Neural cell (in vitro differentiated cells): ENCODE measurements at regions not wholly inside any gene's neighbourhood (a gene's known extent, or its start where the extent isn't known, plus 50 kb on each side); places are given as distances from the start of the nearest gene placed in this dataset.

Experiments
- H2AFZ ChIP-seq: fragments of 200-600, 300-800 bp; sonication (generic), shearing (Covaris generic); 2 replicates; pipeline ENCODE4 v1.6.0; 2014; ENCODE audit warnings: low read depth, mild to moderate bottlenecking, antibody characterized with exemption, low read length, moderate library complexity
- H3F3A ChIP-seq: fragments of 200-600 bp; shearing (Covaris generic); 2 replicates; pipeline ENCODE4 v1.6.1; 2016; ENCODE audit warnings: mild to moderate bottlenecking, moderate library complexity, mixed read lengths, antibody characterized with exemption, low read length; ENCODE audit not compliant: insufficient read depth, poor library complexity, severe bottlenecking
- H3K27ac ChIP-seq: fragments of 200-600, 300-800 bp; sonication (generic), shearing (Covaris generic); 2 replicates; pipeline ENCODE4 v1.5.1; 2014; ENCODE audit warnings: mild to moderate bottlenecking, low read length, moderate library complexity
- H3K27me3 ChIP-seq: fragments of 300-800, 200-600 bp; sonication (generic), shearing (Covaris generic); 2 replicates; pipeline ENCODE4 v1.6.0; 2014; ENCODE audit warnings: mild to moderate bottlenecking, low read depth, low read length, moderate library complexity; ENCODE audit not compliant: insufficient read depth
- H3K36me3 ChIP-seq: fragments of 300-800, 200-600 bp; sonication (generic), shearing (Covaris generic); 2 replicates; pipeline ENCODE4 v1.5.1; 2014; ENCODE audit warnings: mild to moderate bottlenecking, antibody characterized with exemption, low read length, moderate library complexity; ENCODE audit not compliant: insufficient read depth
- H3K4me2 ChIP-seq: fragments of 300-800, 200-600 bp; sonication (generic), shearing (Covaris generic); 2 replicates; pipeline ENCODE4 v1.6.0; 2014; ENCODE audit warnings: mild to moderate bottlenecking, low read length
- H3K4me3 ChIP-seq: fragments of 300-800, 200-600 bp; sonication (generic), shearing (Covaris generic); 2 replicates; pipeline ENCODE4 v1.5.1; 2014; ENCODE audit warnings: mild to moderate bottlenecking, low read length, moderate library complexity
- H3K79me2 ChIP-seq: fragments of 200-600 bp; shearing (Covaris generic); replicated peaks from 2 replicates; pipeline ENCODE4 v1.6.0; 2014; ENCODE audit warnings: mild to moderate bottlenecking, low read length, moderate library complexity; ENCODE audit not compliant: insufficient read depth
- H3K9ac ChIP-seq: fragments of 300-800, 200-600 bp; sonication (generic), shearing (Covaris generic); 2 replicates; pipeline ENCODE4 v1.6.1; 2016; ENCODE audit warnings: mild to moderate bottlenecking, low read length, mixed read lengths
- H3K9me2 ChIP-seq: fragments of 200-600 bp; shearing (Covaris generic); 2 replicates; pipeline ENCODE4 v1.6.1; 2016; ENCODE audit warnings: mild to moderate bottlenecking, low read length, mixed read lengths; ENCODE audit not compliant: insufficient read depth
- H3K9me3 ChIP-seq: fragments of 200-600, 300-800 bp; sonication (generic), shearing (Covaris generic); 2 replicates; pipeline ENCODE4 v1.6.1; 2016; ENCODE audit warnings: mild to moderate bottlenecking, mixed run types, low read length, moderate library complexity, mixed read lengths
- H4K20me1 ChIP-seq: fragments of 200-600 bp; shearing (Covaris generic); 2 replicates; pipeline ENCODE4 v1.6.1; 2016; ENCODE audit warnings: mild to moderate bottlenecking, mixed run types; ENCODE audit not compliant: insufficient read depth
- EP300 ChIP-seq: fragments of 450-650 bp; conservative IDR thresholded peaks from 2 replicates; pipeline ENCODE4 v1.6.1; 2014; ENCODE audit warnings: antibody characterized with exemption, mild to moderate bottlenecking, moderate library complexity; ENCODE audit not compliant: poor library complexity, severe bottlenecking
- EZH2 ChIP-seq: fragments of 200-600, 300-800 bp; shearing (Covaris generic), sonication (generic); IDR thresholded peaks from 2 replicates; pipeline ENCODE4 v1.6.1; 2014; ENCODE audit warnings: antibody characterized with exemption, low read length, borderline replicate concordance, mild to moderate bottlenecking; ENCODE audit not compliant: insufficient read depth, poor library complexity, severe bottlenecking
- MXI1 ChIP-seq: fragments of 450-650 bp; conservative IDR thresholded peaks from 2 replicates; pipeline ENCODE4 v1.6.1; 2014; ENCODE audit warnings: antibody characterized with exemption, mild to moderate bottlenecking; ENCODE audit not compliant: poor library complexity, severe bottlenecking
- POLR2AphosphoS5 ChIP-seq: IDR thresholded peaks from 2 replicates; pipeline ENCODE4 v1.6.1; 2012
- RAD21 ChIP-seq: fragments of 450-650 bp; conservative IDR thresholded peaks from 2 replicates; pipeline ENCODE4 v1.6.1; 2014; ENCODE audit warnings: antibody characterized with exemption, mild to moderate bottlenecking, moderate library complexity
- SMC3 ChIP-seq: fragments of 450-650 bp; conservative IDR thresholded peaks from 2 replicates; pipeline ENCODE4 v1.6.1; 2014; ENCODE audit warnings: antibody characterized with exemption, mild to moderate bottlenecking, moderate library complexity; ENCODE audit not compliant: poor library complexity
- TAF1 ChIP-seq: IDR thresholded peaks from 2 replicates; pipeline ENCODE4 v1.6.1; 2012; ENCODE audit warnings: low read depth
- TF ChIP-seq, protein P1 (sequence below): fragments of 450-650 bp; IDR thresholded peaks from 2 replicates; pipeline ENCODE4 v1.5.1; 2014; ENCODE audit warnings: antibody characterized with exemption, mild to moderate bottlenecking, moderate library complexity; ENCODE audit not compliant: poor library complexity, severe bottlenecking
- TF ChIP-seq, protein P2 (sequence below): IDR thresholded peaks from 2 replicates; pipeline ENCODE4 v1.6.1; 2012; ENCODE audit warnings: borderline replicate concordance

DNA sequence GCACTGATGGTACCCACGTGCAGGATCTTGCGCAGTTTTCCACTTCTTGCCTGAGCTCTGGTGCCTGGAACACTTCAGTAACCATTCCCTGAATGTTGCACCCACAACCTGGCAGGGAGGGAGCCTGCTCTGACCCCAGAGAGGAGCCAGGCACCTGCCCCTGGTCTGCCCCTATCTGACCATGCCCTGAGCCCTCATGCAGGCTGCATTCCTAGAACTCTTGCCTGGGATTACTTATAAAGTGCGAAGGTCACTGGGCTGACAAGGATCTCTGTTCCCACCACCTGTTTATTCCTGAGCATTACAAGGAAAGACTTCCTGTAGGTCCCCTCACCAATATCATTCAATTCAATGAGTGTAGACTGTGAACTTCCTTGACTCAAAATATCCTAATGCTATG is 191.9 kb upstream of the FMN2 start:
- Histone ChIP-seq H3K79me2 (no peaks in the 10 kb centered on the region), H3K4me3 (no peak overlapping the region), H3F3A (no peaks in the 10 kb centered on the region), H3K9ac (no peak overlapping the region), H3K9me2 (no peaks in the 10 kb centered on the region), H3K9me3 (no peaks in the 10 kb centered on the region), H2AFZ (no peak overlapping the region), H3K27me3 (no peaks in the 10 kb centered on the region), H3K27ac (no peak overlapping the region), H3K4me2 (no peak overlapping the region), H4K20me1 (no peaks in the 10 kb centered on the region), H3K36me3 (no peaks in the 10 kb centered on the region)
- TF ChIP-seq TAF1: no peak
- no peak for TF ChIP-seq SMC3
- TF ChIP-seq RAD21: no peak

DNA sequence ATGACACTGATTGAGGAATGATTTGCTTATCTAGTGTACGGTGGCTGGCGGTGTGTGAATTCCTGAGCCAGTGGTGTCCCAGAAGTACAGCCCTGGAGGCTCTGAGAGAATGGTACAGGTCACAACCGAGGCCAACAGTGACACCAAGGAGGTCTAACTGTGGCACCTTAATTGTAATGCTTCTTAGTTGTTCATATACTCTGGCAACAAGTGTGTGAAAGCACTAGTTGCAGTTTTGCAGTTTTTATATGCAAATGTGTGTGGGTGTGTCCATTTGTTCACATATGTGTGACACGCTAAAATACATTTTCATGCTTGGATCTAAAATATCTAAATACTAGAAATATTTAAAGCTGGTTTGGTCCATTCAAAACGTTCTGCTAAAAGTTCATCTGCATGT is 185.3 kb upstream of the FMN2 start:
- no peaks in the 10 kb centered on the region for H3F3A ChIP-seq
- no peak for TF ChIP-seq RAD21
- no peak for TF ChIP-seq MXI1
- TF ChIP-seq SMC3: no peak
- TF ChIP-seq EP300: no peak
- TF ChIP-seq, protein P1, sequence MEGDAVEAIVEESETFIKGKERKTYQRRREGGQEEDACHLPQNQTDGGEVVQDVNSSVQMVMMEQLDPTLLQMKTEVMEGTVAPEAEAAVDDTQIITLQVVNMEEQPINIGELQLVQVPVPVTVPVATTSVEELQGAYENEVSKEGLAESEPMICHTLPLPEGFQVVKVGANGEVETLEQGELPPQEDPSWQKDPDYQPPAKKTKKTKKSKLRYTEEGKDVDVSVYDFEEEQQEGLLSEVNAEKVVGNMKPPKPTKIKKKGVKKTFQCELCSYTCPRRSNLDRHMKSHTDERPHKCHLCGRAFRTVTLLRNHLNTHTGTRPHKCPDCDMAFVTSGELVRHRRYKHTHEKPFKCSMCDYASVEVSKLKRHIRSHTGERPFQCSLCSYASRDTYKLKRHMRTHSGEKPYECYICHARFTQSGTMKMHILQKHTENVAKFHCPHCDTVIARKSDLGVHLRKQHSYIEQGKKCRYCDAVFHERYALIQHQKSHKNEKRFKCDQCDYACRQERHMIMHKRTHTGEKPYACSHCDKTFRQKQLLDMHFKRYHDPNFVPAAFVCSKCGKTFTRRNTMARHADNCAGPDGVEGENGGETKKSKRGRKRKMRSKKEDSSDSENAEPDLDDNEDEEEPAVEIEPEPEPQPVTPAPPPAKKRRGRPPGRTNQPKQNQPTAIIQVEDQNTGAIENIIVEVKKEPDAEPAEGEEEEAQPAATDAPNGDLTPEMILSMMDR: no peak
- no peak for TF ChIP-seq POLR2AphosphoS5
- TF ChIP-seq TAF1: no peak
- TF ChIP-seq, protein P2, sequence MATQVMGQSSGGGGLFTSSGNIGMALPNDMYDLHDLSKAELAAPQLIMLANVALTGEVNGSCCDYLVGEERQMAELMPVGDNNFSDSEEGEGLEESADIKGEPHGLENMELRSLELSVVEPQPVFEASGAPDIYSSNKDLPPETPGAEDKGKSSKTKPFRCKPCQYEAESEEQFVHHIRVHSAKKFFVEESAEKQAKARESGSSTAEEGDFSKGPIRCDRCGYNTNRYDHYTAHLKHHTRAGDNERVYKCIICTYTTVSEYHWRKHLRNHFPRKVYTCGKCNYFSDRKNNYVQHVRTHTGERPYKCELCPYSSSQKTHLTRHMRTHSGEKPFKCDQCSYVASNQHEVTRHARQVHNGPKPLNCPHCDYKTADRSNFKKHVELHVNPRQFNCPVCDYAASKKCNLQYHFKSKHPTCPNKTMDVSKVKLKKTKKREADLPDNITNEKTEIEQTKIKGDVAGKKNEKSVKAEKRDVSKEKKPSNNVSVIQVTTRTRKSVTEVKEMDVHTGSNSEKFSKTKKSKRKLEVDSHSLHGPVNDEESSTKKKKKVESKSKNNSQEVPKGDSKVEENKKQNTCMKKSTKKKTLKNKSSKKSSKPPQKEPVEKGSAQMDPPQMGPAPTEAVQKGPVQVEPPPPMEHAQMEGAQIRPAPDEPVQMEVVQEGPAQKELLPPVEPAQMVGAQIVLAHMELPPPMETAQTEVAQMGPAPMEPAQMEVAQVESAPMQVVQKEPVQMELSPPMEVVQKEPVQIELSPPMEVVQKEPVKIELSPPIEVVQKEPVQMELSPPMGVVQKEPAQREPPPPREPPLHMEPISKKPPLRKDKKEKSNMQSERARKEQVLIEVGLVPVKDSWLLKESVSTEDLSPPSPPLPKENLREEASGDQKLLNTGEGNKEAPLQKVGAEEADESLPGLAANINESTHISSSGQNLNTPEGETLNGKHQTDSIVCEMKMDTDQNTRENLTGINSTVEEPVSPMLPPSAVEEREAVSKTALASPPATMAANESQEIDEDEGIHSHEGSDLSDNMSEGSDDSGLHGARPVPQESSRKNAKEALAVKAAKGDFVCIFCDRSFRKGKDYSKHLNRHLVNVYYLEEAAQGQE: no peak
- TF ChIP-seq EZH2: no peak
- H3K4me2 ChIP-seq: no peak overlapping the region
- no peak overlapping the region for H3K4me3 ChIP-seq
- H4K20me1 ChIP-seq: no peaks in the 10 kb centered on the region
- no peak overlapping the region for H3K27ac ChIP-seq
- no peaks in the 10 kb centered on the region for H3K27me3 ChIP-seq
- H3K36me3 ChIP-seq: no peaks in the 10 kb centered on the region
- H2AFZ ChIP-seq: no peak overlapping the region
- H3K9me2 ChIP-seq: no peaks in the 10 kb centered on the region
- no peak overlapping the region for H3K9ac ChIP-seq
- no peaks in the 10 kb centered on the region for H3K9me3 ChIP-seq
- no peaks in the 10 kb centered on the region for H3K79me2 ChIP-seq

DNA sequence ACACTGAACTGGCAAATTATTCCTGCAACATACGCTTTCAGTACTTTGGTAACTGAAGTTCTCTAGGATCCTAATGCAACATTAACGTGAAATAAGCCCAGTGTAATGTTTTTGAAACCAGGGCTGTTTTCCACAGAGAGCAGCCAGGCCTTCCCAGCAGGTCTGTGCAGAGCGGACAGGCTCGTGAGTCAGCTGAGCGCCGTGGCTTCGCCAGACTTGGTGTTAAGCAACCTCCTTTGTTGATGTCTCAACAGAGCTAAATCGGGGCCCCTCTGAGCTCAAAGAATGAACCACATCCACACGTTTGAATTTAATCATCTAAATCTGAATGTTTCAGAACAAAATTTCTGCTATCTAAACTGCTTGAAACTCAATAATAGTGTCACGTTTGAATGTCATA is 181.8 kb upstream of the FMN2 start:
- no peaks in the 10 kb centered on the region for H3K9me3 ChIP-seq
- H3K27ac ChIP-seq: no peak overlapping the region
- TF ChIP-seq EP300 (no peak), SMC3 (no peak), POLR2AphosphoS5 (no peak), RAD21 (no peak), MXI1 (no peak), EZH2 (no peak), TAF1 (no peak)
- TF ChIP-seq, protein P2: no peak
- TF ChIP-seq, protein P1: no peak
- H3K79me2 ChIP-seq: no peaks in the 10 kb centered on the region
- no peaks in the 10 kb centered on the region for H3K9me2 ChIP-seq
- no peaks in the 10 kb centered on the region for H3K27me3 ChIP-seq
- no peak overlapping the region for H2AFZ ChIP-seq
- no peak overlapping the region for H3K4me3 ChIP-seq
- H3K9ac ChIP-seq: no peak overlapping the region
- no peak overlapping the region for H3K4me2 ChIP-seq
- H3F3A ChIP-seq: no peaks in the 10 kb centered on the region
- H3K36me3 ChIP-seq: no peaks in the 10 kb centered on the region
- no peaks in the 10 kb centered on the region for H4K20me1 ChIP-seq
